ENCODE measurements at regions not wholly inside any gene's neighbourhood (a gene's known extent, or its start where the extent isn't known, plus 50 kb on each side); places are given as distances from the start of the nearest gene placed in this dataset.

- Histone ChIP-seq H3K36me3 (ENCODE audit: control insufficient read depth in 2 of 2, extremely low read depth in 1 of 2, insufficient read depth in 2 of 2, low read length in 2 of 2) (no peaks in the 10 kb centered on the region), H3K79me2 (ENCODE audit: control insufficient read depth, insufficient read depth, low read length) (no peaks in the 10 kb centered on the region), H3K27ac (ENCODE audit: insufficient read depth, low read depth, low read length) (no peak overlapping the region), H4K20me1 (replicated peaks; ENCODE audit: control insufficient read depth, extremely low read depth, insufficient read depth, low read length) (no peaks in the 10 kb centered on the region), H3K4me2 (ENCODE audit: insufficient read depth, low read length) (no peak overlapping the region), H3K4me3 (replicated peaks in 1 of 3; ENCODE audit: insufficient read depth in 1 of 3, low read depth in 1 of 3, low read length in 3 of 3) (no peak overlapping the region), H3K27me3 (ENCODE audit: control insufficient read depth in 2 of 2, insufficient read depth in 2 of 2, low read length in 2 of 2) (no peaks in the 10 kb centered on the region), H3K9me1 (replicated peaks; ENCODE audit: control insufficient read depth, extremely low read depth, insufficient read depth, low read length) (no peaks in the 10 kb centered on the region), H3K4me1 (ENCODE audit: control insufficient read depth, extremely low read depth, insufficient read depth, low read length) (no peaks in the 10 kb centered on the region), H2AFZ (ENCODE audit: low read depth, low read length) (no peak overlapping the region), H3K9me3 (replicated peaks; ENCODE audit: control insufficient read depth, insufficient read depth, low read length) (no peaks in the 10 kb centered on the region), H3K9ac (replicated peaks; ENCODE audit: extremely low read depth, insufficient read depth, low read length) (no peak overlapping the region)
- dilution Hi-C loops (cut with MboI; ENCODE audit: extremely low pct_ligation_motif_present, low sequenced_read_pairs): no loop called here
- no peak for FAIRE-seq
- DNase-seq (ENCODE audit: low read depth, low spot score): no peak
- BruUV-seq (replicated peaks): no TSS peak
- POLR2A ChIA-PET: no interaction called here
- TF ChIP-seq EZH2 (IDR thresholded peaks at IDR 0.05; ENCODE audit: borderline replicate concordance, low read depth, low read length, severe bottlenecking): no peak
- no peak for TF ChIP-seq MYC (IDR thresholded peaks at IDR 0.05; ENCODE audit: low read depth, low read length)
- no peak for TF ChIP-seq JUN (IDR thresholded peaks at IDR 0.05; ENCODE audit: borderline replicate concordance, insufficient read depth, insufficient read length, low read depth)
- TF ChIP-seq GATA2 (IDR thresholded peaks at IDR 0.05; ENCODE audit: insufficient read depth, insufficient read length, low read depth, low read length): no peak
- TF ChIP-seq, protein P1, sequence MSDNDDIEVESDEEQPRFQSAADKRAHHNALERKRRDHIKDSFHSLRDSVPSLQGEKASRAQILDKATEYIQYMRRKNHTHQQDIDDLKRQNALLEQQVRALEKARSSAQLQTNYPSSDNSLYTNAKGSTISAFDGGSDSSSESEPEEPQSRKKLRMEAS (IDR thresholded peaks at IDR 0.05; ENCODE audit: insufficient read depth, insufficient read length): no peak
- TF ChIP-seq, protein P2, sequence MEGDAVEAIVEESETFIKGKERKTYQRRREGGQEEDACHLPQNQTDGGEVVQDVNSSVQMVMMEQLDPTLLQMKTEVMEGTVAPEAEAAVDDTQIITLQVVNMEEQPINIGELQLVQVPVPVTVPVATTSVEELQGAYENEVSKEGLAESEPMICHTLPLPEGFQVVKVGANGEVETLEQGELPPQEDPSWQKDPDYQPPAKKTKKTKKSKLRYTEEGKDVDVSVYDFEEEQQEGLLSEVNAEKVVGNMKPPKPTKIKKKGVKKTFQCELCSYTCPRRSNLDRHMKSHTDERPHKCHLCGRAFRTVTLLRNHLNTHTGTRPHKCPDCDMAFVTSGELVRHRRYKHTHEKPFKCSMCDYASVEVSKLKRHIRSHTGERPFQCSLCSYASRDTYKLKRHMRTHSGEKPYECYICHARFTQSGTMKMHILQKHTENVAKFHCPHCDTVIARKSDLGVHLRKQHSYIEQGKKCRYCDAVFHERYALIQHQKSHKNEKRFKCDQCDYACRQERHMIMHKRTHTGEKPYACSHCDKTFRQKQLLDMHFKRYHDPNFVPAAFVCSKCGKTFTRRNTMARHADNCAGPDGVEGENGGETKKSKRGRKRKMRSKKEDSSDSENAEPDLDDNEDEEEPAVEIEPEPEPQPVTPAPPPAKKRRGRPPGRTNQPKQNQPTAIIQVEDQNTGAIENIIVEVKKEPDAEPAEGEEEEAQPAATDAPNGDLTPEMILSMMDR (IDR thresholded peaks at IDR 0.05; ENCODE audit: extremely low read depth in 1 of 2, insufficient read depth in 1 of 2, low read depth in 1 of 2, low read length in 2 of 2): no peak
- no peak for TF ChIP-seq FOS (IDR thresholded peaks at IDR 0.05; ENCODE audit: borderline replicate concordance, insufficient read depth, low read length)
- TF ChIP-seq POLR2AphosphoS5 (IDR thresholded peaks at IDR 0.05; ENCODE audit: insufficient read depth, low read depth, low read length): no peak
- no peak for TF ChIP-seq POLR2A (IDR thresholded peaks at IDR 0.05; ENCODE audit: low read depth, low read length)
- intact Hi-C loops (cut with micrococcal nuclease): no loop called here
- CTCF ChIA-PET: no interaction called here
Observed at GRCh38 chr7:21044913-21045568, 258.4 kb upstream of the SP8 start.

Data from endothelial cell of umbilical vein (primary cell).